ENCODE measurements at regions not wholly inside any gene's neighbourhood (a gene's known extent, or its start where the extent isn't known, plus 50 kb on each side); places are given as distances from the start of the nearest gene placed in this dataset.

DNA sequence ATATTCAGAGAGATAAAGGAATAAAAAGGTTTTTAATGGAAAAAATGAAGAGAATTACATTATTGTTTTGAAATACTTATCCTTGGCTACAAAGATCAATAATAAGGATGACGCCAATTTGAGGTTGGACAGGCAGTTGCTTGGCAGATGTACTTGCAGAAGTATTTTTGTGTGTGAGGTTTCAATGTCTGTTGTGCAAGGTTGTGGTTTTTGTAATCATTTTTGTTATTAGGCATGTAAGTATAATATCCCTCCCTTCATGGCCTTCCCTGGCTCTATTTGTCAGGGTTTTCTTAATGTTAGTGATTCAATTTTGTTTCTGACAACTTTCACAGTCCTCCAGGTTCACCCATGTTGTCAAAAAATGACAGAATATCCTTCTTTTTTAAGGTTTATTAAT lies 105.9 kb downstream of the OTOL1 start:
- TF ChIP-seq, protein P1, sequence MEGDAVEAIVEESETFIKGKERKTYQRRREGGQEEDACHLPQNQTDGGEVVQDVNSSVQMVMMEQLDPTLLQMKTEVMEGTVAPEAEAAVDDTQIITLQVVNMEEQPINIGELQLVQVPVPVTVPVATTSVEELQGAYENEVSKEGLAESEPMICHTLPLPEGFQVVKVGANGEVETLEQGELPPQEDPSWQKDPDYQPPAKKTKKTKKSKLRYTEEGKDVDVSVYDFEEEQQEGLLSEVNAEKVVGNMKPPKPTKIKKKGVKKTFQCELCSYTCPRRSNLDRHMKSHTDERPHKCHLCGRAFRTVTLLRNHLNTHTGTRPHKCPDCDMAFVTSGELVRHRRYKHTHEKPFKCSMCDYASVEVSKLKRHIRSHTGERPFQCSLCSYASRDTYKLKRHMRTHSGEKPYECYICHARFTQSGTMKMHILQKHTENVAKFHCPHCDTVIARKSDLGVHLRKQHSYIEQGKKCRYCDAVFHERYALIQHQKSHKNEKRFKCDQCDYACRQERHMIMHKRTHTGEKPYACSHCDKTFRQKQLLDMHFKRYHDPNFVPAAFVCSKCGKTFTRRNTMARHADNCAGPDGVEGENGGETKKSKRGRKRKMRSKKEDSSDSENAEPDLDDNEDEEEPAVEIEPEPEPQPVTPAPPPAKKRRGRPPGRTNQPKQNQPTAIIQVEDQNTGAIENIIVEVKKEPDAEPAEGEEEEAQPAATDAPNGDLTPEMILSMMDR (conservative IDR thresholded peaks at IDR 0.05; ENCODE audit: low read depth, low read length): no peak
- no peak for TF ChIP-seq EZH2 (IDR thresholded peaks at IDR 0.05; ENCODE audit: borderline replicate concordance, low read depth, low read length, poor library complexity, severe bottlenecking)

Measured in A673 (cell line).